Activated CD4-positive, alpha-beta T cell treated with anti-CD3 and anti-CD28 coated beads, Interleukin-2, amount 50 U/mL, for 4 hours (primary cell): ENCODE measurements at regions not wholly inside any gene's neighbourhood (a gene's known extent, or its start where the extent isn't known, plus 50 kb on each side); places are given as distances from the start of the nearest gene placed in this dataset.

ENCODE experiments used
- DNase-seq, 2 experiments: peaks; one replicate each; pipeline ENCODE4 v3.0.0-alpha.2; 2020

GRCh38 chr7:25279705-25280104, 51.4 kb upstream of the NPVF start:
- no peak for DNase-seq

DNA sequence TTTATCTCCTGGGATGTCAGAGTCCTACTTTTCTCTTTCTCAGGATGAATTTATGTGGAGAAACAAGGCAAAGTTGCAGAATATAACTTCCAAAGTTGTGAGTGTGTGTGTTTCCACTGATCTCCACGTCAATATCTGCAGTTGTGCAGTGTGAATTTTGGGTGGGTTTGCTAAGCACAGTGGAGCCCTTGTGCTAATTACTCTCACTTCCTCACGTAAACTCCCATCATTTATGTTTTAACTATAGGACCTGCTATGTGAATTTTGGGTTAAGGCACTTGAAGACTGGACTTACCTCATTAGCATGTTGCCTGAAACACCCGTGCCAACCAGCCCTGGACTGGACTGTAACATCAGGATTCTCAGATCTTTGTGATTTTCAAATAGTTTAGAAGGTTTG, 51.9 kb upstream of the NPVF start:
- no peak for DNase-seq

DNA sequence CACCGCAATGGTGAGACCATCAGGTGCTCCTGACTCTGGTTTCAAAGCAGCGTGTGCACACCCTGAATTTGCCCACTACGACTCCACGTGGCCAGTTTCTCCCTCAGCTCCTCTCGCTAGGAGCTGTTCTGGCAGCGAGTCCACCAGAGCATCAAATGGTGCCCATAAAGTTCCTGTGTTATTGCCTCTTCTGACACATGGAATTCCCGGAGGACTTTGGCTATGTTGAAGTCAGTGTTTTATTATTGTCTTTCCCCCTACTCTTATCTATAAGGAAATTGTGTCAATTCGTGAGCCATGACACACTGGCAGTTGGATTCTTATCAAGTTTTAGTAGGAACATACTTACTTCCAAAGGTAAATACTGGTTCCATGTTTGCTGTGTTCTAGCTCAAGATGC, 53.9 kb upstream of the NPVF start:
- no peak for DNase-seq

DNA sequence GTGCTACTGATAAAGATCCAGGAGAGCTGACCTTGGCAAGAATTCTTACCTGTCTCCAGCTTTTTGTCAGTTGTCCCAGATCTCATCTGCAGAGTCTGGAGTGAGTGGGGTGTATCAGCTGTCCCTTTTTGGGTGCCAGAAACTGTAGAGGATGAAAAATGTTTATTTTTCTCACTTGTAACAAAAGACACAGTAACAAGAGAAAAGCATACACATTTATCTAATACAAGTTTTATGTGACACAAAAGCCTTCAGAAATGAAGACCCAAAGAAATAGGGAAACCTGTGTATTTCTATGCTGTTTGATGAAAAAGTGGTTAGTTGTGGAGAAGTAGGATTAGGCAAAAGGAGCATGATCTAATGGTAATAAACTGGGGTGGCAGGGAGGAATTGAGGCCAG, 58.5 kb upstream of the NPVF start:
- DNase-seq, result no peak

- DNase-seq, result no peak
Observed at GRCh38 chr7:25287291-25287690, 59.0 kb upstream of the NPVF start.

- DNase-seq, result no peak
Observed at GRCh38 chr7:25288556-25289307, 60.4 kb upstream of the NPVF start.

DNA sequence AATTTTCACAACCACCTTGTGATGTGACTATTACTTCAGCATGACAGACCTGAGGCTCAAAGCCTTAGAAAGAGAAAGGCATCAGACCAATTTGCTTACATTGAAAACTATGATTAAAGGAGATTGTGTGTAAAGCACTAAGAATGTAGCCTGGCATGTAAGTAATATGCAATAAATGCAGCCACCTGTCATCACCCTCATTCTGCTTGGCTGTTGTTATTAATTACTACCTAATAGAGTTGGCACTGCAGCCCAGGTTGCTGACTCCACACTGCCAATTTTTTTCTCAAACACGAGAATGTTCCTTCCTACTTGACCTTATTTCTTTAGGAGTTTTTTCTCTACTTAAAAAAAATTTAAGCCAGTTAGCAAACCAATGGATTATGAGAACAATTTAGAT, 61.2 kb upstream of the NPVF start:
- DNase-seq, result no peak

GRCh38 chr7:25294624-25295023, 66.3 kb upstream of the NPVF start:
- no peak for DNase-seq

- no peak for DNase-seq
Observed at GRCh38 chr7:25295387-25295786, 67.1 kb upstream of the NPVF start.

DNA sequence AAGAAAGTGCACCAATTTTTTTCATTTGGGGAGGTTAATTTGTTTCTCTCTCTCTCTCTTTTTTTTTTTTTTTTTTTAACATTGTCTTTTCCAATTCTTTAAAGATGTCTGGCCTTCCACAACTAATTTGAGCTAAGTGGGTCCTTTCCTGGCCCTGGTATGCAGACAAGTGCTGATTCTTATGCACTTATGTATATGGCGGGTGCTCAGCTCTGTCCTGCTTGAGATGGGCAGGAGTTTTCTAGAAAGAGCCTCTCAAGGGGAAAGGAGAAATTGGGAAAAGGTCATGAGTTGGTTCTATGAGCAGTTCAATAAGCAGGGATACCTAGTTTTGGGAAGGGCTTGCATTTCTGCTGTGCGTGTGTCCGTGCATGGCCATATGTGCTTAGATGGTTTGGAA, 67.8 kb upstream of the NPVF start:
- DNase-seq, result no peak

- no peak for DNase-seq
Observed at GRCh38 chr7:25297278-25297677, 69.0 kb upstream of the NPVF start.

DNA sequence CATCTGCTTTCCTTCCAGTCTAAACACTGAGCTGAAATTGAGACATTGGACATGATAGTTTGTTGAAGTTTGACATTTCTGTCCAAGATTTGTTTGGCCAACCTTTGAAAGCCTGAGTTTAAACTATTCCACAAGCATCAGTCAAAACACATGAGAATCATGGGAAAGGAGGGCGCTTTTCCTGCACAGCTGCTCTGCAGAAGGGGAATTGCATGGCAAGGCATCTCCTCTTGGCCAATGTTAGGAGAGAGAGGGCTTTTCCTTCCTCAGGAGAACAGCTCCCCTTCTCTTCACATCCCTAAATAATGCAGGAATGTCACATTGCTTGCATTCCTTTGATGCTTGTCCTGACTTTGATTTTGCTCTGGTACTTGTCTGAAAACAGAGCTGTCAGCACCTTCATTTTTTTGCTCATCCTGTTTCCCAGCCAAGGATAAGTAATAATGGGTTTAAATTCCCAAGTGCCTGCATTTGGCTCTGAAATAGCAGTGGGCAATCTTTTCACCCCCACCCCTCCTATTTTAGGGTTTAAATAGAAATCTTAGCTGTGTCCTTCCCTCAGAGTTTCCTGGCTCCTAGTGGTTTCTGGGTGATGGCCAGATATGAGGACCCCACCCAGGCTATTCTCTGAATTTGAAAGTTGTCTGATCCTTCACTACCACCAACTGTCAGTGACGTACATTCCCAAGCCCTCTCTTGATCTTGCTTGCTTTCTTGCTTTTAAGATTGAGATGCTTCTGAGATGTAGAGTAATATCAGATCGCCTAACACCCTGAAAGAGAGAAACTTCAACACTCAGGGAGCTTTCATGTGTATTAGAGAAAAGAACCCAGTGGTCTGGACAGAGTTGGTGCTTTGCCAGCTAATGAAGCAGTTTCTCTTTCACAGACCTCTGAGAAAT, 75.2 kb upstream of the NPVF start:
- no peak for DNase-seq

- no peak for DNase-seq
Observed at GRCh38 chr7:25304691-25305090, 76.4 kb upstream of the NPVF start.

- DNase-seq, result no peak
Observed at GRCh38 chr7:25305831-25306230, 77.5 kb upstream of the NPVF start.

DNA sequence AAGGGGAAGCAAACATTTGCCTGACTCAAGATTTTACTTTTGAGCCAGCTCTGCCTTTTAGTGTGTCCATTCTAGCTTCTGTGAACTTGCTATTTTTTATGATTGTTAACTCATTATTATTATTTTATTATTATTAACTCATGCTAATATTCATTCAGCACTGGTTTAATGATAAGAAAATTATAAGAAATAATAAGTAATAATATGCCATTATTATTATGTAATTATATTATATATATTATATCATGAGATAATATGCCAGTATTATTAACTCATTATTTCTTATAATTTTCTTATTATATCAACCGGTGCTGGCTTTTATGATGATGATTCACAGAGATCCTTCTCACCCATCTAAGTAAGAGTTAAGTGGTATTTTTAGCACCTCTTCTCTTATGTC, 79.3 kb upstream of the NPVF start:
- DNase-seq, result no peak

DNA sequence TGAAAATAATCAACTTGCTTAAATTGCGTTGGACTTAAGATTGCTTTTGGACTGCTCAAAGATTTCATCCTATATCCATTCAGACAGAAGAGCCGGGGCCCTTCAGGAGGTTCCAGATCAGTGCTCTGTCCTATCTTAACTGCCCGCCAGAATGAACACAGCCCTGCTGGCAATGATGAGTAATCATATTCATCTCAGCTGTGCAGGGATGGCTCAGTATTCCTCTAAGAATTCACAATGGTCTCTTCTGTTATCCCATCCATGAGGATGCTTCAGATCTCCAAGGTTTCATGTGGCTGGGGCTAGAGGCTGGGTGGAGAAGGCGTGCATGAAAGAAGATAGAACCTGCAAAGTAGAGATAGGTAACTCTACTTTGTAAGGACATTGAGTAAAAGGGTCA, 80.0 kb upstream of the NPVF start:
- DNase-seq, result no peak

- no peak for DNase-seq
Observed at GRCh38 chr7:25308906-25309705, 80.8 kb upstream of the NPVF start.

DNA sequence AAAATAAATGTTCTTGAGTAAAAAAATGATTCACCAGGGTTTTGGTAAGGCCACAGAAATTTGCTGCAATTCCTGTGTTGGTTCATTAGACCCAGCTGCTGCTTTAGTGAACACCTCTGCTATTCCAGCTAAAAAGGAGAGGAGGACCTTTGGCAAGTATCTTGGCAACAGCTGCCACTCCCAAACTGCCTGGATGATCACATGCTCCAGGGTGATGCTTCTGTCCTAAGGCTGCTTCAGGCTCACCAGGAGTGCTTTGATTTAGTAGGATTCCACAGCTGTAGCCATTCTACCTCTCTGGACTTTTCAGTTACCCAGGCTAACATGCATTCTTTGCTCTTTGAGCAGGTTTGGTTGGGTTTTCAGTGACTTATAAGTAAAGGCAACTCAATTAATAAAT, 82.6 kb upstream of the NPVF start:
- no peak for DNase-seq

- no peak for DNase-seq
Observed at GRCh38 chr7:25311346-25311745, 83.1 kb upstream of the NPVF start.

DNA sequence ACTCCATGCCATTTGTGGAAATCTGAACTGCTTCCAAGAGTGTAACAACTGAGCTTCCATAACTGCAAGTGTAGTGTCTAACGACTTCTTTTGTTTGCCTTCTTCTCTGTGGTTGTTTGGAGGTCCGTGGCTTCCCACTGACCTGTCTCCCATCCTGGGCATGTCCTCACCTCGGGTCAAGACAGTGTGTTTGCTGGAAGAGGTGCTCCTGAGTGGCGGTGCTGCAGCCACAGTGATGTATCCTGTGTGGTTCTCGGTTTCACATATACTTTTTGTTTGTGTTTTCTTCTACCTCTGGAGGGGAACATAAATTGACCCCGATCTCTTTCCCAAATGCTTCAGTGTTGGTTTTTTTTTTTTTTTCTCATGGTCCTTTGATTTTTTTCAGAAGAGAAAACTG, 84.7 kb upstream of the NPVF start:
- no peak for DNase-seq

GRCh38 chr7:25313526-25313925, 85.2 kb upstream of the NPVF start:
- DNase-seq, result no peak

- no peak for DNase-seq
Observed at GRCh38 chr7:25314094-25314730, 85.9 kb upstream of the NPVF start.

DNA sequence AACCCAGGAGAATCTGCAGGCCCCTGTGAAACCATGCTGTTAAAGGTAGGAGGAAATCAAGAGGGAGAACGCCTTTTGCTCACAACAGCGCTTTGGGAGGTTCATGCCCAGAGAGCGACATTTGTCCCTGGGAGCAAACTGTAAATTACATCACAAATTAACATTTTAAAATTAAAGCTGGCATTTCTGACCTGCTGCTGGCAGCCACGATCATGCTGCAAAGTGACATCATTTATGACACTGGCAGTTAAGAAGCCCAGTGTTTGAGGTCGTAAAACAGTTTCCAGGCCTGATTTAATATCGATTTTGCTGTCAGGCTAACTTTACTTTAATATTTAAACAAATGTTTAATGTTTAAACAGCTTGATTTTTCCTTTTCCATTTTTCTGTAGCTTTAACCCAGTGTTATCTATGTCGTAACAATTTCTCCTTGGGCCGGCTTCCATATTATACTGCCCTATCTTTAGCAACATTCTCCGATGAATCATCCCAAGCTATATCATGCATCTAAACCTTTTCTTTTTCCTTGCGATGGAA, 86.5 kb upstream of the NPVF start:
- DNase-seq, result no peak
